ENCODE measurements at regions not wholly inside any gene's neighbourhood (a gene's known extent, or its start where the extent isn't known, plus 50 kb on each side); places are given as distances from the start of the nearest gene placed in this dataset.

DNA sequence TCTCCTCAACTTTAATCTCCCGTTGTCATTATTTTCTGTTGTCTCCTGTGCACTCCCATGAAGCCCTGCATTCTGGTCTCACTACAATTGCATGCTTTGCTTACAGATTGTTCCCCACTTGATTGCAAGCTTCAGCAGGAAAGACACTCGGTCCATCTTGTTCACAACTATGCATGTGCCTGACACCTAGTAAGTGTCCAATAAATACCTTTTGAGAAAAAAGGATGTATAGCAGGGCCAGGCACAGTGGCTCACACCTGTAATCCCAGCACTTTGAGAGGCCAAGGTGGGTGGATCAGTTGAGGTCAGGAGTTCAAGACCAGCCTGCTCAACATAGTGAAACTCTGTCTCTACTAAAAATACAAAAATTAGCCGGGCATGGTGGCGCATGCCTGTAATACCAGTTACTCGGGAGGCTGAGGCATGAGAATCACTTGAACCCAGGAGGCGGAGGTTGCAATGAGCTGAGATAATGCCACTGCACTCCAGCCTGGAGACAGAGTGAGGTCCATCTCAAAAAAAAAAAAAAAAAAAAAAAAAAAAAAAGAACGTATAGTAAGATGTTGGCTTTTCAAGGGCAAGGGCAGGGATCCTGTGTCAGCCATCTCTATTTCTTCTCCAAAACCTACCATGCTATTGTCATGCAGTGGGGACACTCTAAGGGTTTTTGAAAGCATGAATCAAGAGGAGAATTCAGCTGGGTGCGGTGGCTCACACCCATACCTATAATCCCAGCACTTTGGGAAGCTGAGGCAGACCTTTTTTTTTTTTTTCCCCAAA, 338.3 kb downstream of the MYCN start:
- no peak for DNase-seq (ENCODE audit: low read depth, low spot score)

- DNase-seq (ENCODE audit: low read depth, low spot score), result no peak
Measured at GRCh38 chr2:16277117-16277516, 336.8 kb downstream of the MYCN start.

DNA sequence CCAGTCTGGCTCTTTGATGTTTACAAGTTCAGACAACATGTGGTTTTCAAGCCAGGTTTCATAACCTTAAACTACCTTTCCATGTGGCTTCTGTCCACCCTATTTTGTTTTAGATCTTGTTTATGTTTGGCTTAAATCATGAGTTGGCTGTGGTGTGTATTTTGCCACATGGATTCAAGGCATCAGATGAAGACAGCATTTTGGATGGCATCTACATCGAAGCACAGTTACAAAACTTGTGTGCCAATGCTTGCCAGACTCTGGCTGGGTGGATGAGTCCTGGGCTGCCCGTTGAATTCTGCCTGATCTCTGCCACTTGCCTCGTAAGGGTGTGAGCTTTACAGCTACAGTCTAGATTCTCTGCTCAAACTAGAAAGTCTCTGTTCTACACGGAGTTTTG, 335.3 kb downstream of the MYCN start:
- DNase-seq (ENCODE audit: low read depth, low spot score), result no peak

DNA sequence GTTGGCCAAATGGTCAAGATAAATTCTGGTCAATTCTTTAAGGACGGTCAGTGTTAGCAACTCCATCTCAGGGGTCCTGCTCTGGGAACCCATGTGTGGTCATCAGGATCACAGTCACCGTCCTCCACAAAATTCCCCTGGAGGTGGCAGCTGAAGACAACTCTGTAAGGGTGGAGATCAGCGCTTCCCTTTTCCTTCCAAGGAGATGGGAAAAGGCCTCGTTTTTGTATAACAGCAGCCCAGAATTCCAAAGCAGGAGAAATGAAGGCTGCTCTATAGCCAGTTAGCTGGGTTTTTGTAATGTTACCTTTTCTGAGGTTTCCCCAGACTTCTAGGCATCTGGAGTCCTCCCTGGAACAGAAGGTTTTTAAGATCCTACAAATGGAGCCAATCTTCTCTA, 334.8 kb downstream of the MYCN start:
- DNase-seq (ENCODE audit: low read depth, low spot score), result no peak

GRCh38 chr2:16273111-16273510, 332.8 kb downstream of the MYCN start:
- no peak for DNase-seq (ENCODE audit: low read depth, low spot score)

- no peak for DNase-seq (ENCODE audit: low read depth, low spot score)
Measured at GRCh38 chr2:16272038-16272788, 331.9 kb downstream of the MYCN start.

DNA sequence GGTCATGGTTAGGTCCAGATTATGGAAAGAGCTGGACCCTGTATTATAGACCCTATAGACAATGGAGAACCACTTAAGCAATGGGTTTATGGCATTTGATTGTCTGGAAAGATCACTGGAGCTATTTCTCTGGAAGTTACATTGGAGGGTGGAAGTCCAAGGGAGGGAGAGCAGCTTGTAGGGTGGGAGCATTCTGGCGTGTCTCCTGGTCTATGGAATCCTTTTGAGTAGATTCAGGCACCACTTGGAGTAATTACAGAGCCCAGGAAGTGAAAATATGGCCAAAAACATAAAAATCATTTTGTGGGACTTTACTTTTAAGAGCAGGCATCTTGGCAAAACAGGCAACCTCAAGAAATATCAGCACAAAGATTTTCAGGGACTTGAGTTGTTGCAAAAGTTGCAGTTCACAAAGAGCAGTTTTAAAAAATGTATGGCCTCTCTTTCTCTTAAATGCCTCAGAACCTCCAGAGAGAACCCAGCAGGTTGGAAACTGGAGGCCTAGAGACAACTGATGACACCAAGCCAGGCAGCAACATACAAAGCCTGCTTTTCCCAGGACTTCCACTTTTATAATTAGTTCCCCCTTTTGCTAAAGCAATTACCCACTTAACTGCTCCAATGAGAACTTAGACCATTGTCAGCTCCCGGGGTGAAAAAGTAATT, 331.0 kb downstream of the MYCN start:
- DNase-seq (ENCODE audit: low read depth, low spot score), result no peak

GRCh38 chr2:16270441-16270840, 330.1 kb downstream of the MYCN start:
- DNase-seq (ENCODE audit: low read depth, low spot score), result no peak

GRCh38 chr2:16268301-16269000, 328.1 kb downstream of the MYCN start:
- no peak for DNase-seq (ENCODE audit: low read depth, low spot score)

GRCh38 chr2:16266571-16266970, 326.2 kb downstream of the MYCN start:
- no peak for DNase-seq (ENCODE audit: low read depth, low spot score)

GRCh38 chr2:16264931-16265540, 324.7 kb downstream of the MYCN start:
- no peak for DNase-seq (ENCODE audit: low read depth, low spot score)

- no peak for DNase-seq (ENCODE audit: low read depth, low spot score)
Measured at GRCh38 chr2:16264491-16264890, 324.1 kb downstream of the MYCN start.

- no peak for DNase-seq (ENCODE audit: low read depth, low spot score)
Measured at GRCh38 chr2:16263241-16263890, 323.0 kb downstream of the MYCN start.

DNA sequence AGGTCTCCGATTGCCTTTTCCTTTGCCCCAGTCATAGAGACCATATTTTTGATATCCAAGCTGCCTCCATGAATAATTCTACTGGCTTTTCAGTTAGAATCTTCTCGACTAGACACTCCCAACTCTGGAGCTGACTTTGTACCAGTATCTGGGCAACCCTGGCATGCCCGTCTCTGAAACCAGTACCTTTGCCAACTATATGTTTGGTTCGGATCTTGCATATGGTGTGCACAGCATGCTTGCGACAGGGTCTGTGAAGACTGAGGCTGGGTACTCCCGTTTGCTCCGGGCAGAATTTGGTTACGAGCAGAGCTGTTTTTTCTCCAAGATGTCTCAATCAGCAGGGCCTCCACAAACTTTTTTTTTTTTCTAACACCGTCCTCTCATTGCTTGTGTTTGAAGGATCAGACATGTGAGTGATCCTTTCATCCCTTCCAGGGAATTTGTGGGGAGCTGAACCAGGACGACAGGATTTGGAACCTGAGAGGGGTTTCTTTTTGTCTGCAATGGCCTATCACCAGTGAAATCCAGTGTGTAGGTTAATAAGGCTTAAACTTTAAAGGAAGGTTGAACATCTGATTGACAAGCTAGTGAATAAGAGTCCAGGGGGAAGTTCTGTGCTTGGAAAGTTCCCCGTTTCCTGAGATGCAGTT, 322.3 kb downstream of the MYCN start:
- no peak for DNase-seq (ENCODE audit: low read depth, low spot score)

DNA sequence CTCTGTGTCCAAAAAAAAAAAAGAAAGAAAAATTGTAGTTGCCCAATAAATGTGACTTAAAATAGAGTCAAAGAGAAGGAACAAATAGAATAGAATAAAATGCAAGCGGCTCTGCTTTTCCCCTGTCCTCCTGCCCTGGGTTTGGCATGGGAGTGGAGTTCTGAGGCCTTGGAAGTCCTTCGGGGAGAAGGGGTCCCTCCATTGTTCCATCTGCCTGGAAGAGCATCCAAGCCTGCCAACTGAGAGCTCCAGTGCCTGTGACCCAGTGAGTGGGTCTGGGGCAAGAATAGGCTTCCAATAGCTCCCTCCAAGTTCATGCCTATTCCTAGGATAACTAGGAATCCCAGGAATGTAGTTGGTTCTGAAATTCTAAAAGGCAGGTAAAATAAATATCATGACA, 321.4 kb downstream of the MYCN start:
- no peak for DNase-seq (ENCODE audit: low read depth, low spot score)

DNA sequence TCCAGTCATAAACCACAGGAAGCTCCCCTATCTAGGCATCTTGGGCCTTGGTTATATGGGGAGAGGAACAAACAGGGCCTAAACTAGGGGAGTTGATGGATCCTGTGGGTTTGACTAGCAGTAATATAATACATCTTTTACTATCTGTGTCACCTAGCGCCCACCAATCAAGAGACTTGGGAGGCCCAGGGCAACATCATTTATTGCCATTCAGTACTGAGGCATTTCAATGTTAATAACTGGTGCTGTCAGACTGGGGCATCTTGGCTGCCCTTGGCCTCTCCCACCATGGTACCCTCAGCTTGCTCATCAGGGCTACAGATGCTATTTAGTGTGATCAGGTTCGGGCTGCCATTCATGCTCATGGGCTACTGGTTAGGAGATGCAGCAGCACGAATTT, 320.7 kb downstream of the MYCN start:
- DNase-seq (ENCODE audit: low read depth, low spot score), result no peak

GRCh38 chr2:16260041-16260830, 319.9 kb downstream of the MYCN start:
- no peak for DNase-seq (ENCODE audit: low read depth, low spot score)

DNA sequence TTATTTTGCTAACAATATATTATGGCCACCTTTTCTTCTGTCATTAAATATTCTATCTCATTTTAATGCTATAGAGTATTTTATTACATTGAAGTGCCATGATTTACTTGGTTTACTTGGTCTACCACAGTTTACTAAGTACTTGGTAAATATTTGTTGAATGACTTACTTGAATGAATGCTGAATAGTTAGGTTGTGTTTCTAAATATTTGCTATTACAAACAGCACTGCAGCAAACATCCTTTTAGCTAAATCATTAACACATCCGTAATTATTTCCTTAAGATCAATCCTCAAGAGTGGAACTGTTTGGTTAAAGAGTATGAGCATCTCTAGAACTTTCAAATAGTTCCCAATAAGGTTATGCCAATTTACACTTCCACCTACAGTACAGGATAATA, 318.7 kb downstream of the MYCN start:
- no peak for DNase-seq (ENCODE audit: low read depth, low spot score)

DNA sequence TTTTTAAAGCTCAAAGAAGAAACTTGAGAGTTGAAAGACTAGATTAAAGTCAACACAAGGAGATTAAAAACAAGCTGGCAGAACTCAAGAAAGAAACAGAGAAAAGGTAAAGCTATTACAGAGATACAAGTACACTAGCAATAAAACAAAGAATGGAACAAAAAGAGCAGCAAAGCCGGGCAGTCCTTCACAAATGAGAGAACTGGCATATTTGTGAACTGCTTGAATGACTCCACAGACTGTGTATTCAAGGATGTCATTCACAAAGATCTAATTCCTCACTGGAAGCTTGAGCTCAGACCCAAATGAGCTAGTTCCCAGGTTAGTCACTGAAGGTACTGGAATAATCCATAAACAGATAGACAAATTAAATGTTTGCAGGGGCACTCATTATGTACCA, 318.0 kb downstream of the MYCN start:
- DNase-seq (ENCODE audit: low read depth, low spot score), result no peak

Data from iPS DF 19.7 (cell line).